ENCODE measurements at regions not wholly inside any gene's neighbourhood (a gene's known extent, or its start where the extent isn't known, plus 50 kb on each side); places are given as distances from the start of the nearest gene placed in this dataset.

DNA sequence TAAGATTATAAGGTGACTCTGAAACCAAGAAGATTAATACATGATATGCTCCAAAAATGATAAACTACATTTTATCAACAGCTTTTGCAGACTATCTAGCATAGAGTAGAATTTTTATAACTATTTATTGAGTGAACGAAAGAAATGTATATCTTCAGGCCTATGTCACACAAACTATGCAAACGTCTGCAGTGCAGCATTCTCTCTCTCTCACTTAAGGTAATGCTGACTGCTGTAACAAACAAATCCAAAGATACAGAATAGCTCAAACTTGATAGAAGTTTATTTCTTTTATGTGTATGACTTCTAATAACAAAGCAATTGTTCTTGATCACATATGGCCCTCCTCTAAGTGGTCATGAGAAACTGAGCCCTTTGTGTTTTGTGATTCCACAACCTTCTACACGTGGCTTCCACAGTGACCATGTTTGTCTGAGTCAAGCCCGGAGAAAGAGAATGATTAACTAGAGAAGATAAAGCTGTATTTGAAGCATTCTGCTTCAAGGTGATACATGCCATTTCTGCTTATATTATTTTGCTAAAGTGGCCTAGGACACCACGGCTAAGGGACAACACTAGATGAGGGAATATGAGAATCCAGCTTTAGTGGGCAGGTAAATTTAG, 1352.7 kb upstream of the TMEM132C start:
- TF ChIP-seq EP300 (IDR thresholded peaks at IDR 0.05; ENCODE audit: borderline replicate concordance in 1 of 2, low read depth in 2 of 2, low read length in 2 of 2) (no peak), NANOG (IDR thresholded peaks at IDR 0.05; ENCODE audit: insufficient read depth, low read depth, low read length, poor library complexity, severe bottlenecking) (no peak), PHF8 (conservative IDR thresholded peaks at IDR 0.05; ENCODE audit: low read depth, low read length) (no peak), TAF1 (IDR thresholded peaks at IDR 0.05; ENCODE audit: low read depth, low read length) (no peak), RXRA (IDR thresholded peaks at IDR 0.05; ENCODE audit: insufficient read depth, low read depth, low read length) (no peak), BACH1 (IDR thresholded peaks at IDR 0.05; ENCODE audit: low read length) (no peak), YY1 (IDR thresholded peaks at IDR 0.05; ENCODE audit: low read depth, low read length) (no peak), JUND (IDR thresholded peaks at IDR 0.05; ENCODE audit: low read length) (no peak), POLR2A (IDR thresholded peaks at IDR 0.05; ENCODE audit: control extremely low read depth in 1 of 2, low read depth in 2 of 2, low read length in 2 of 2) (no peak), SIRT6 (IDR thresholded peaks at IDR 0.05; ENCODE audit: low read length) (no peak), POLR2AphosphoS5 (IDR thresholded peaks at IDR 0.05; ENCODE audit: low read depth, low read length) (no peak)
- TF ChIP-seq, protein P1, sequence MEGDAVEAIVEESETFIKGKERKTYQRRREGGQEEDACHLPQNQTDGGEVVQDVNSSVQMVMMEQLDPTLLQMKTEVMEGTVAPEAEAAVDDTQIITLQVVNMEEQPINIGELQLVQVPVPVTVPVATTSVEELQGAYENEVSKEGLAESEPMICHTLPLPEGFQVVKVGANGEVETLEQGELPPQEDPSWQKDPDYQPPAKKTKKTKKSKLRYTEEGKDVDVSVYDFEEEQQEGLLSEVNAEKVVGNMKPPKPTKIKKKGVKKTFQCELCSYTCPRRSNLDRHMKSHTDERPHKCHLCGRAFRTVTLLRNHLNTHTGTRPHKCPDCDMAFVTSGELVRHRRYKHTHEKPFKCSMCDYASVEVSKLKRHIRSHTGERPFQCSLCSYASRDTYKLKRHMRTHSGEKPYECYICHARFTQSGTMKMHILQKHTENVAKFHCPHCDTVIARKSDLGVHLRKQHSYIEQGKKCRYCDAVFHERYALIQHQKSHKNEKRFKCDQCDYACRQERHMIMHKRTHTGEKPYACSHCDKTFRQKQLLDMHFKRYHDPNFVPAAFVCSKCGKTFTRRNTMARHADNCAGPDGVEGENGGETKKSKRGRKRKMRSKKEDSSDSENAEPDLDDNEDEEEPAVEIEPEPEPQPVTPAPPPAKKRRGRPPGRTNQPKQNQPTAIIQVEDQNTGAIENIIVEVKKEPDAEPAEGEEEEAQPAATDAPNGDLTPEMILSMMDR (IDR thresholded peaks at IDR 0.05; ENCODE audit: control extremely low read depth in 1 of 3, insufficient read depth in 1 of 3, low read depth in 1 of 3, low read length in 3 of 3) = no peak
